RWPE1 (cell line): ENCODE measurements at regions not wholly inside any gene's neighbourhood (a gene's known extent, or its start where the extent isn't known, plus 50 kb on each side); places are given as distances from the start of the nearest gene placed in this dataset.

ENCODE experiments used
- CTCF ChIA-PET: fragments of 350-600 bp; sonication (Branson Sonifier 250); formaldehyde crosslinking; extraction: SDS; loops from one replicate; lab custom pipeline; 2021; lab: Yijun Ruan, JAX
- POLR2A ChIA-PET: fragments of 400-600 bp; formaldehyde crosslinking; extraction: SDS; loops from one replicate; lab custom pipeline; 2020; ENCODE audit warnings: antibody characterized with exemption; ENCODE audit not compliant: low non-redundant PET; lab: Yijun Ruan, JAX
- DNase-seq: peaks from one replicate; pipeline ENCODE4 v3.0.0; 2012; ENCODE audit warnings: low spot score
- H3K27ac ChIP-seq: fragments of 450-650 bp; 2 replicates; pipeline ENCODE4 v1.5.1; 2017
- TF ChIP-seq, protein P1 (sequence below): fragments of 450-650 bp; conservative IDR thresholded peaks from 2 replicates; pipeline ENCODE4 v1.5.1; 2017; ENCODE audit warnings: low read depth, mild to moderate bottlenecking

- TF ChIP-seq, protein P1, sequence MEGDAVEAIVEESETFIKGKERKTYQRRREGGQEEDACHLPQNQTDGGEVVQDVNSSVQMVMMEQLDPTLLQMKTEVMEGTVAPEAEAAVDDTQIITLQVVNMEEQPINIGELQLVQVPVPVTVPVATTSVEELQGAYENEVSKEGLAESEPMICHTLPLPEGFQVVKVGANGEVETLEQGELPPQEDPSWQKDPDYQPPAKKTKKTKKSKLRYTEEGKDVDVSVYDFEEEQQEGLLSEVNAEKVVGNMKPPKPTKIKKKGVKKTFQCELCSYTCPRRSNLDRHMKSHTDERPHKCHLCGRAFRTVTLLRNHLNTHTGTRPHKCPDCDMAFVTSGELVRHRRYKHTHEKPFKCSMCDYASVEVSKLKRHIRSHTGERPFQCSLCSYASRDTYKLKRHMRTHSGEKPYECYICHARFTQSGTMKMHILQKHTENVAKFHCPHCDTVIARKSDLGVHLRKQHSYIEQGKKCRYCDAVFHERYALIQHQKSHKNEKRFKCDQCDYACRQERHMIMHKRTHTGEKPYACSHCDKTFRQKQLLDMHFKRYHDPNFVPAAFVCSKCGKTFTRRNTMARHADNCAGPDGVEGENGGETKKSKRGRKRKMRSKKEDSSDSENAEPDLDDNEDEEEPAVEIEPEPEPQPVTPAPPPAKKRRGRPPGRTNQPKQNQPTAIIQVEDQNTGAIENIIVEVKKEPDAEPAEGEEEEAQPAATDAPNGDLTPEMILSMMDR, result no peak
- H3K27ac ChIP-seq, result no peak overlapping the region
- CTCF ChIA-PET, result interaction anchor here (0.6 to 0.7 kb wide), 2 partner anchors 9 to 106 kb away, joined by 4 read pairs; no protein-coding TSS in a partner anchor
- POLR2A ChIA-PET, result no interaction called here
- no peak for DNase-seq
These were observed 242.1 kb upstream of the SP4 start for GRCh38 chr7:21185653-21186265.

DNA sequence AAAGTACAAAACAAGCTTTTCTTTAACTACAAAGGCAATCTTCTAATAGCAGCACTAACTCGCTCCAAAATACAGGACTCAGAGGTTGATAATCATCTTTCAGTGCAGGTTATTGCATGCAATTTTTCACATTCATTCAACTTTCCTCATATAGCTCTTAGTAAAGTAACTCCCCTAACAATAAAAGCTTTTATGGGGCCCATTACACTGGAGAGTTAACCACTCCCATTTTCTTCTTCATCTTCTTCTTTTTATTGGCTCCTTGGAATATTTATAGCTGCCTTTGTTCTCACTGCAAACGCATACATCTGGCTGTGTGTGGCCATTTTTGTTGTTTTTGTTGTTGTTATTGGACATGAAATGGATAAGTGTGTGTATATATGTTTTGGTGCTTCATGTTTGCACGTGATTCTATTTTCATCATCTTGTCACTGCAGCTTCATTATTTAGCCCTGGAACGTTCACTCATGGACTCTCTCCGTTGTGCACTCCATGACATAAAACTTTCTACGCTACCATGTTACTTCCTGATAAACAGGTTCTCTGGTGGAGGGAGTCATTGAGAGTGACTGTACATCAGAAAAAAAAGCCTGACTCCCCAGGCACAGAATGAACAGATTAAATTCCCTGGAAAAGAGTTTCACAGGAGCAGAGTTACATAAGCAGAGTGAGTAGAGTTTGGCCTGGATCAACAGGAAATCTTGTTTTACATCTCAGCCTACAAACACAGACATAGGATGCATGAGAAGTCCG, 236.4 kb upstream of the SP4 start:
- no peak for DNase-seq
- TF ChIP-seq, protein P1, result no peak
- no peak overlapping the region for H3K27ac ChIP-seq
- POLR2A ChIA-PET, result no interaction called here
- CTCF ChIA-PET, result no interaction called here

DNA sequence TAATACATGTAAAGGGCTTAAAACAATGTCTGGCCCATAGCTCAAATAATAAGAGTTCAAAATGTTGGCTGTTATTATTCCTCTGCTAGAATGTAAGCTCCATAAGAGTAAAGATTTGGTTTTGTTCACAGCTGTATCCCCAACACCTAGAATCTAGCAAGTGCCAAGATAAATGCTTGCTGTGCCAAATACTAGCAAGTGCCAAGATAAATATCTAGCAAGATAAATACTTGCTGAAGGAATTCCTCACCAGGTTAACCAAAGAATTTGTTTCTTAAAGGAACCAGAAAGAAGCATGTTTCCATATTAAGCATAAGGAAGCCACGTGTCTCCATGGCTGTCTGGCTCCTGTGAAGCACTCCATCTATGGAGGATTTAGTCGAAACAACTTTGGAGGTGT, 235.2 kb upstream of the SP4 start:
- no peak overlapping the region for H3K27ac ChIP-seq
- no peak for DNase-seq
- TF ChIP-seq, protein P1, result no peak
- CTCF ChIA-PET, result no interaction called here
- POLR2A ChIA-PET, result no interaction called here

- no peak overlapping the region for H3K27ac ChIP-seq
- CTCF ChIA-PET, result no interaction called here
- DNase-seq, result no peak
- TF ChIP-seq, protein P1, result no peak
- POLR2A ChIA-PET, result no interaction called here
These were observed 234.0 kb upstream of the SP4 start for GRCh38 chr7:21193895-21194294.

DNA sequence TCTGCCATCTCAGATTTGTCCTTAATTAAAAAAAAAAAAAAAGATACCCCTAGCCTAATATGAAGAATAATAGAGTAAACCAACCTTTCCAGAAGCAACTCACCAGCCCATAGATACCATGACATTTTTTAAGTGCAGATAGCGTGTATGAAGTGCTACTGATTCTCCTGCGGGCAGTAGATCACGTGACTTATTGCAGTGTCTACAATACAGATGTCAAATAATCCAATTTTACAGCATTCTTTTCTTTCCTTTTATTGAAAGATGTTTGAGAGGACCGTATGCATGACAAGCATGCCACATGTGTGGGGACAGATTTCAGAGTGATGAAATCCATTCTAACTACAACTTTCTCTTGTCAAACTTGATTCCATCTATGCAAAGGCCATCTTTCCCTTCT, 232.9 kb upstream of the SP4 start:
- TF ChIP-seq, protein P1, result no peak
- CTCF ChIA-PET, result interaction anchor here (0.6 kb wide), 1 partner anchor 815 kb away, joined by 4 read pairs; no protein-coding TSS in a partner anchor
- H3K27ac ChIP-seq, result no peak overlapping the region
- POLR2A ChIA-PET, result no interaction called here
- no peak for DNase-seq

DNA sequence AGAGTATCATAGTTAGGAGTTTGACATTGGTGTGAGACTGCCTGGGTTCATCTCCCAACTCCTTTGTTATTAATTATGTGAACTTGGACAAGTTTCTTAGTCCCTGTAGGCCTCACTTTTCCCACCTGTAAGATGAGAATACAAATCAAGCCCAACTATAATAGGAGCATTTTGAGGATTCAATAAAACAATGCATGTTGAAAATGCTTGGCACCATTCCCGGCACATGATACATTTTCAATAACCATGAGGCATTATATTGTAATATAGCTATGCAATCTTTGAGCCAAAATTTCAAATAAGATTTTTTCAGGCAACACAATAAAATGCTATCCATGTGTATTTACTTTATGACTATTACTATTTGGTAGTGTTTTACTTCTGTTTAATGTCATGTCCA, 229.0 kb upstream of the SP4 start:
- POLR2A ChIA-PET, result no interaction called here
- TF ChIP-seq, protein P1, result no peak
- CTCF ChIA-PET, result interaction anchor here (0.7 kb wide), 1 partner anchor 344 kb away, joined by 3 read pairs; no protein-coding TSS in a partner anchor
- H3K27ac ChIP-seq, result no peak overlapping the region
- no peak for DNase-seq
